HepG2 (cell line): ENCODE measurements at regions not wholly inside any gene's neighbourhood (a gene's known extent, or its start where the extent isn't known, plus 50 kb on each side); places are given as distances from the start of the nearest gene placed in this dataset.

Experiments used
- ATAC-seq: fragments of 200-7000 bp; cut with Tn5 transposase; 3 replicates; pipeline ENCODE4 v1.9.1; 2020; ENCODE audit warnings: mild to moderate bottlenecking, moderate library complexity
- BruUV-seq: library from RNA; stranded (reverse); fragments of 400-500 nt; replicated peaks from 2 replicates; lab custom pipeline; 2021; lab: Mats Ljungman, UMichigan
- CTCF ChIA-PET: fragments of 300-600 bp; formaldehyde crosslinking; extraction: SDS; loops from one replicate; lab custom pipeline; 2021; ENCODE audit warnings: low total read pairs, inconsistent platforms, low intra/inter-chr PET ratio; lab: Yijun Ruan, JAX
- POLR2A ChIA-PET: fragments of 350-600 bp; sonication (Branson Sonifier 250); formaldehyde crosslinking; loops from one replicate; lab custom pipeline; 2020; ENCODE audit warnings: antibody characterized with exemption, inconsistent platforms; lab: Yijun Ruan, JAX
- DNase-seq: peaks from one replicate; pipeline ENCODE4 v3.0.0-alpha.2; 2015; ENCODE audit warnings: low spot score
- FAIRE-seq: peaks from 3 replicates; lab custom pipeline; 2011; peaks lifted over from hg19 to GRCh38; lab: Jason Lieb, UNC
- H2AFZ ChIP-seq: one replicate; pipeline ENCODE4 v1.6.1; 2011; ENCODE audit warnings: low read length, inconsistent platforms
- H3K27ac ChIP-seq: fragments of 300-600 bp; 3 replicates; pipeline ENCODE4 v1.8.0; 2011; ENCODE audit warnings: mixed run types, mild to moderate bottlenecking, mixed read lengths, low read length, inconsistent platforms; ENCODE audit not compliant: insufficient read depth; ENCODE audit errors: extremely low read length
- H3K27me3 ChIP-seq, 2 experiments: fragments of 200-600 bp in 1 of 2; 2 replicates in 1 of 2; 3 replicates in 1 of 2; pipeline versions ENCODE4 v1.6.0 to v1.8.0; 2011; ENCODE audit warnings: low read length in 2 of 2, mild to moderate bottlenecking in 2 of 2, moderate library complexity in 2 of 2, inconsistent platforms in 1 of 2; ENCODE audit not compliant: insufficient read depth in 2 of 2, control insufficient read depth in 1 of 2
- H3K36me3 ChIP-seq, 2 experiments: fragments of 200-600 bp in 1 of 2; replicated peaks in 1 of 2; 2 replicates in 1 of 2; 3 replicates in 1 of 2; pipeline versions ENCODE4 v1.5.1 to v1.8.0; 2011; ENCODE audit warnings: low read length in 2 of 2, inconsistent platforms in 1 of 2; ENCODE audit not compliant: insufficient read depth in 2 of 2, control insufficient read depth in 1 of 2
- H3K4me1 ChIP-seq: 2 replicates; pipeline ENCODE4 v1.5.1; 2012; ENCODE audit warnings: low read length, inconsistent platforms; ENCODE audit not compliant: insufficient read depth
- H3K4me2 ChIP-seq: 2 replicates; pipeline ENCODE4 v1.6.0; 2011; ENCODE audit warnings: low read depth, low read length, inconsistent platforms
- H3K4me3 ChIP-seq, 3 experiments: fragments of 200-600 bp in 1 of 3; sonication (generic), shearing (Covaris generic) in 1 of 3; replicated peaks in 1 of 3; 2 replicates each; pipeline ENCODE4 v1.5.1; 2011 to 2016; ENCODE audit warnings: low read length in 3 of 3, inconsistent platforms in 2 of 3, low read depth in 2 of 3, mild to moderate bottlenecking in 2 of 3, control low read depth in 1 of 3, mixed read lengths in 1 of 3; ENCODE audit not compliant: insufficient read depth in 1 of 3
- H3K79me2 ChIP-seq: one replicate; pipeline ENCODE4 v1.6.1; 2011; ENCODE audit warnings: low read length, inconsistent platforms; ENCODE audit not compliant: insufficient read depth
- H3K9ac ChIP-seq: 2 replicates; pipeline ENCODE4 v1.6.0; 2011; ENCODE audit warnings: mild to moderate bottlenecking, low read depth, low read length, inconsistent platforms; ENCODE audit not compliant: insufficient read depth
- H3K9me3 ChIP-seq: 2 replicates; pipeline ENCODE4 v1.5.1; 2012; ENCODE audit warnings: mild to moderate bottlenecking, low read length
- H4K20me1 ChIP-seq: 2 replicates; pipeline ENCODE4 v1.6.0; 2011; ENCODE audit warnings: inconsistent platforms, mild to moderate bottlenecking, low read length, moderate library complexity; ENCODE audit not compliant: insufficient read depth
- NFRKB ChIP-seq: fragments of 450-650 bp; IDR thresholded peaks from 2 replicates; pipeline ENCODE4 v1.6.1; 2017
- NKX3-1 ChIP-seq: sonication (generic); formaldehyde crosslinking; IDR thresholded peaks from 2 replicates; pipeline ENCODE4 v1.5.0; 2020; ENCODE audit warnings: missing genetic modification reagents
- PCBP1 ChIP-seq: fragments of 200-400 bp; formaldehyde crosslinking; IDR thresholded peaks from 2 replicates; pipeline ENCODE4 v1.6.1; 2017; ENCODE audit warnings: mild to moderate bottlenecking, low read depth, low read length, borderline replicate concordance
- ZNF143 ChIP-seq: sonication (generic); formaldehyde crosslinking; IDR thresholded peaks from 2 replicates; pipeline ENCODE4 v1.4.0; 2020; ENCODE audit warnings: missing genetic modification reagents
- ZNF256 ChIP-seq: sonication (generic); formaldehyde crosslinking; conservative IDR thresholded peaks from 2 replicates; pipeline ENCODE4 v1.4.0; 2020; ENCODE audit warnings: missing genetic modification reagents
- ZNF331 ChIP-seq: sonication (generic); formaldehyde crosslinking; IDR thresholded peaks from 2 replicates; pipeline ENCODE4 v1.4.0; 2020; ENCODE audit warnings: missing genetic modification reagents
- ZNF724P ChIP-seq: sonication (generic); formaldehyde crosslinking; IDR thresholded peaks from 2 replicates; pipeline ENCODE4 v1.8.0; 2022; ENCODE audit warnings: missing genetic modification reagents, borderline replicate concordance
- WGBS: methylation state at CpG from one replicate; pipeline ENCODE4 v1.1.6; 2017; ENCODE audit warnings: low lambda C conversion rate; 5-methylcytosine and 5-hydroxymethylcytosine counted together
- in situ Hi-C: cut with HindIII; loops from 2 replicates; pipeline ENCODE4 v1.10.0; 2017; ENCODE audit warnings: low pct_unique_long_range_greater_than_20kb; ENCODE audit not compliant: extremely low pct_ligation_motif_present
- intact Hi-C: fragments of 100-400 bp; cut with micrococcal nuclease; formaldehyde crosslinking; loops from one replicate; pipeline ENCODE4 v1.10.0; 2022; ENCODE audit not compliant: unreplicated experiment
- TF ChIP-seq, protein P1 (sequence below): sonication (generic); formaldehyde crosslinking; IDR thresholded peaks from 2 replicates; pipeline ENCODE4 v1.4.0; 2020; ENCODE audit warnings: missing genetic modification reagents, borderline replicate concordance
- TF ChIP-seq, protein P2 (sequence below): sonication (generic); formaldehyde crosslinking; IDR thresholded peaks from 2 replicates; pipeline ENCODE4 v1.8.0; 2022; ENCODE audit warnings: mild to moderate bottlenecking, missing genetic modification reagents, moderate library complexity
- TF ChIP-seq, protein P3 (sequence below): sonication (generic); formaldehyde crosslinking; conservative IDR thresholded peaks from 2 replicates; pipeline ENCODE4 v1.4.0; 2020; ENCODE audit warnings: missing genetic modification reagents

GRCh38 chr3:18264361-18264760 lies 160.8 kb downstream of the SATB1 start:
- BruUV-seq: no TSS peak
- in situ Hi-C loops: no loop called here
- no peak for FAIRE-seq

More at GRCh38 chr3:18264361-18264760, 160.8 kb downstream of the SATB1 start:
- H3K27ac ChIP-seq: no peak overlapping the region
- H4K20me1 ChIP-seq: no peaks in the 10 kb centered on the region
- H3K4me3 ChIP-seq: no peak overlapping the region
- H3K9me3 ChIP-seq: no peaks in the 10 kb centered on the region
- CTCF ChIA-PET: no interaction called here
- TF ChIP-seq ZNF724P: no peak
- TF ChIP-seq ZNF331 (CRISPR knock-in tag): no peak
- no peak for TF ChIP-seq ZNF143
- no peak for TF ChIP-seq PCBP1
- TF ChIP-seq, protein P1, sequence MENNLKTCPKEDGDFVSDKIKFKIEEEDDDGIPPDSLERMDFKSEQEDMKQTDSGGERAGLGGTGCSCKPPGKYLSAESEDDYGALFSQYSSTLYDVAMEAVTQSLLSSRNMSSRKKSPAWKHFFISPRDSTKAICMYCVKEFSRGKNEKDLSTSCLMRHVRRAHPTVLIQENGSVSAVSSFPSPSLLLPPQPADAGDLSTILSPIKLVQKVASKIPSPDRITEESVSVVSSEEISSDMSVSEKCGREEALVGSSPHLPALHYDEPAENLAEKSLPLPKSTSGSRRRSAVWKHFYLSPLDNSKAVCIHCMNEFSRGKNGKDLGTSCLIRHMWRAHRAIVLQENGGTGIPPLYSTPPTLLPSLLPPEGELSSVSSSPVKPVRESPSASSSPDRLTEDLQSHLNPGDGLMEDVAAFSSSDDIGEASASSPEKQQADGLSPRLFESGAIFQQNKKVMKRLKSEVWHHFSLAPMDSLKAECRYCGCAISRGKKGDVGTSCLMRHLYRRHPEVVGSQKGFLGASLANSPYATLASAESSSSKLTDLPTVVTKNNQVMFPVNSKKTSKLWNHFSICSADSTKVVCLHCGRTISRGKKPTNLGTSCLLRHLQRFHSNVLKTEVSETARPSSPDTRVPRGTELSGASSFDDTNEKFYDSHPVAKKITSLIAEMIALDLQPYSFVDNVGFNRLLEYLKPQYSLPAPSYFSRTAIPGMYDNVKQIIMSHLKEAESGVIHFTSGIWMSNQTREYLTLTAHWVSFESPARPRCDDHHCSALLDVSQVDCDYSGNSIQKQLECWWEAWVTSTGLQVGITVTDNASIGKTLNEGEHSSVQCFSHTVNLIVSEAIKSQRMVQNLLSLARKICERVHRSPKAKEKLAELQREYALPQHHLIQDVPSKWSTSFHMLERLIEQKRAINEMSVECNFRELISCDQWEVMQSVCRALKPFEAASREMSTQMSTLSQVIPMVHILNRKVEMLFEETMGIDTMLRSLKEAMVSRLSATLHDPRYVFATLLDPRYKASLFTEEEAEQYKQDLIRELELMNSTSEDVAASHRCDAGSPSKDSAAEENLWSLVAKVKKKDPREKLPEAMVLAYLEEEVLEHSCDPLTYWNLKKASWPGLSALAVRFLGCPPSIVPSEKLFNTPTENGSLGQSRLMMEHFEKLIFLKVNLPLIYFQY (CRISPR knock-in tag): no peak
- TF ChIP-seq, protein P2, sequence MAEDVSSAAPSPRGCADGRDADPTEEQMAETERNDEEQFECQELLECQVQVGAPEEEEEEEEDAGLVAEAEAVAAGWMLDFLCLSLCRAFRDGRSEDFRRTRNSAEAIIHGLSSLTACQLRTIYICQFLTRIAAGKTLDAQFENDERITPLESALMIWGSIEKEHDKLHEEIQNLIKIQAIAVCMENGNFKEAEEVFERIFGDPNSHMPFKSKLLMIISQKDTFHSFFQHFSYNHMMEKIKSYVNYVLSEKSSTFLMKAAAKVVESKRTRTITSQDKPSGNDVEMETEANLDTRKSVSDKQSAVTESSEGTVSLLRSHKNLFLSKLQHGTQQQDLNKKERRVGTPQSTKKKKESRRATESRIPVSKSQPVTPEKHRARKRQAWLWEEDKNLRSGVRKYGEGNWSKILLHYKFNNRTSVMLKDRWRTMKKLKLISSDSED (CRISPR knock-in tag): no peak
- TF ChIP-seq NKX3-1 (CRISPR knock-in tag): no peak
- TF ChIP-seq, protein P3, sequence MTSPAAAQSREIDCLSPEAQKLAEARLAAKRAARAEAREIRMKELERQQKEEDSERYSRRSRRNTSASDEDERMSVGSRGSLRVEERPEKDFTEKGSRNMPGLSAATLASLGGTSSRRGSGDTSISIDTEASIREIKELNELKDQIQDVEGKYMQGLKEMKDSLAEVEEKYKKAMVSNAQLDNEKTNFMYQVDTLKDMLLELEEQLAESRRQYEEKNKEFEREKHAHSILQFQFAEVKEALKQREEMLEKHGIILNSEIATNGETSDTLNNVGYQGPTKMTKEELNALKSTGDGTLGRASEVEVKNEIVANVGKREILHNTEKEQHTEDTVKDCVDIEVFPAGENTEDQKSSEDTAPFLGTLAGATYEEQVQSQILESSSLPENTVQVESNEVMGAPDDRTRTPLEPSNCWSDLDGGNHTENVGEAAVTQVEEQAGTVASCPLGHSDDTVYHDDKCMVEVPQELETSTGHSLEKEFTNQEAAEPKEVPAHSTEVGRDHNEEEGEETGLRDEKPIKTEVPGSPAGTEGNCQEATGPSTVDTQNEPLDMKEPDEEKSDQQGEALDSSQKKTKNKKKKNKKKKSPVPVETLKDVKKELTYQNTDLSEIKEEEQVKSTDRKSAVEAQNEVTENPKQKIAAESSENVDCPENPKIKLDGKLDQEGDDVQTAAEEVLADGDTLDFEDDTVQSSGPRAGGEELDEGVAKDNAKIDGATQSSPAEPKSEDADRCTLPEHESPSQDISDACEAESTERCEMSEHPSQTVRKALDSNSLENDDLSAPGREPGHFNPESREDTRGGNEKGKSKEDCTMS (CRISPR knock-in tag): no peak
- no peak for TF ChIP-seq ZNF256
- no peak for TF ChIP-seq NFRKB
- no peak for DNase-seq
- intact Hi-C loops: no loop called here
- no peaks in the 10 kb centered on the region for H3K36me3 ChIP-seq
- H3K4me1 ChIP-seq: no peaks in the 10 kb centered on the region
- H3K79me2 ChIP-seq: no peaks in the 10 kb centered on the region
- H3K27me3 ChIP-seq: no peaks in the 10 kb centered on the region
- H3K9ac ChIP-seq: no peak overlapping the region
- no peak overlapping the region for H2AFZ ChIP-seq
- WGBS: 0% methylated on average over 2 of the region's 2 CpGs
- no peak overlapping the region for H3K4me2 ChIP-seq
- POLR2A ChIA-PET: no interaction called here
- ATAC-seq: no peak
